Endothelial cell of umbilical vein (primary cell): ENCODE measurements at regions not wholly inside any gene's neighbourhood (a gene's known extent, or its start where the extent isn't known, plus 50 kb on each side); places are given as distances from the start of the nearest gene placed in this dataset.

ENCODE experiments used
- BruUV-seq: library from RNA; stranded (reverse); fragments of 400-500 nt; replicated peaks from 2 replicates; lab custom pipeline; 2021; lab: Mats Ljungman, UMichigan
- CTCF ChIA-PET: fragments of 300-600, 350-600 bp; sonication (Branson Sonifier 250); formaldehyde crosslinking; loops from one replicate; lab custom pipeline; 2021; ENCODE audit warnings: antibody characterized with exemption, inconsistent platforms; lab: Charles Lee
- POLR2A ChIA-PET: fragments of 300-600, 350-600 bp; sonication (Branson Sonifier 250); formaldehyde crosslinking; loops from one replicate; lab custom pipeline; 2021; ENCODE audit warnings: antibody characterized with exemption, inconsistent platforms; lab: Charles Lee
- DNase-seq: peaks from one replicate; pipeline ENCODE4 v3.0.0-alpha.2; 2011; ENCODE audit warnings: low read depth, low spot score
- FAIRE-seq: peaks from 2 replicates; lab custom pipeline; 2011; peaks lifted over from hg19 to GRCh38; lab: Jason Lieb, UNC
- H2AFZ ChIP-seq: 2 replicates; pipeline ENCODE4 v1.6.0; 2012; ENCODE audit warnings: low read depth, low read length, control low read depth, inconsistent platforms
- H3K27ac ChIP-seq: 2 replicates; pipeline ENCODE4 v1.5.1; 2011; ENCODE audit warnings: low read depth, mild to moderate bottlenecking, control low read depth, low read length, moderate library complexity; ENCODE audit not compliant: insufficient read depth
- H3K27me3 ChIP-seq, 2 experiments: 2 replicates each; pipeline versions ENCODE4 v1.6.0 to v1.6.1; 2011; ENCODE audit warnings: low read length in 2 of 2, mixed read lengths in 1 of 2; ENCODE audit not compliant: control insufficient read depth in 2 of 2, insufficient read depth in 2 of 2
- H3K36me3 ChIP-seq, 2 experiments: 2 replicates in 1 of 2; 3 replicates in 1 of 2; pipeline ENCODE4 v1.5.1; 2011; ENCODE audit warnings: low read length in 2 of 2, mild to moderate bottlenecking in 1 of 2, moderate library complexity in 1 of 2; ENCODE audit not compliant: control insufficient read depth in 2 of 2, insufficient read depth in 2 of 2; ENCODE audit errors: extremely low read depth in 1 of 2
- H3K4me1 ChIP-seq: 3 replicates; pipeline ENCODE4 v1.5.1; 2011; ENCODE audit warnings: mild to moderate bottlenecking, low read length; ENCODE audit not compliant: control insufficient read depth, insufficient read depth; ENCODE audit errors: extremely low read depth
- H3K4me2 ChIP-seq: 2 replicates; pipeline ENCODE4 v1.6.1; 2011; ENCODE audit warnings: low read length, control low read depth, mixed read lengths; ENCODE audit not compliant: insufficient read depth
- H3K4me3 ChIP-seq, 3 experiments: fragments of 200-600 bp in 1 of 3; sonication (generic), shearing (Covaris generic) in 1 of 3; replicated peaks in 1 of 3; 2 replicates each; pipeline ENCODE4 v1.5.1; 2011 to 2016; ENCODE audit warnings: control low read depth in 3 of 3, low read length in 3 of 3, mild to moderate bottlenecking in 2 of 3, inconsistent platforms in 1 of 3, low read depth in 1 of 3, moderate library complexity in 1 of 3; ENCODE audit not compliant: insufficient read depth in 1 of 3
- H3K79me2 ChIP-seq: 2 replicates; pipeline ENCODE4 v1.6.0; 2012; ENCODE audit warnings: low read length, inconsistent platforms; ENCODE audit not compliant: control insufficient read depth, insufficient read depth
- H3K9ac ChIP-seq: replicated peaks from 2 replicates; pipeline ENCODE3; 2011; ENCODE audit warnings: low read length, control low read depth; ENCODE audit not compliant: insufficient read depth; ENCODE audit errors: extremely low read depth
- H3K9me1 ChIP-seq: replicated peaks from 3 replicates; pipeline ENCODE4 v1.6.0; 2011; ENCODE audit warnings: mild to moderate bottlenecking, low read length; ENCODE audit not compliant: control insufficient read depth, insufficient read depth; ENCODE audit errors: extremely low read depth
- H3K9me3 ChIP-seq: replicated peaks from 2 replicates; pipeline ENCODE4 v1.5.1; 2012; ENCODE audit warnings: low read length, inconsistent platforms; ENCODE audit not compliant: control insufficient read depth, insufficient read depth
- H4K20me1 ChIP-seq: replicated peaks from 2 replicates; pipeline ENCODE3; 2011; ENCODE audit warnings: mild to moderate bottlenecking, low read length; ENCODE audit not compliant: control insufficient read depth, insufficient read depth; ENCODE audit errors: extremely low read depth
- CTCF ChIP-seq, 2 donors: IDR thresholded peaks; 1 replicate in 1 of 2; 2 replicates in 1 of 2; pipeline ENCODE4 v1.5.1; 2011; ENCODE audit warnings: low read length in 2 of 2, mild to moderate bottlenecking in 2 of 2, moderate library complexity in 2 of 2, control low read depth in 1 of 2, inconsistent platforms in 1 of 2, low read depth in 1 of 2; ENCODE audit not compliant: insufficient read depth in 1 of 2; ENCODE audit errors: extremely low read depth in 1 of 2
- FOS ChIP-seq: IDR thresholded peaks from 2 replicates; pipeline ENCODE4 v1.6.1; 2011; ENCODE audit warnings: mild to moderate bottlenecking, low read length, moderate library complexity, borderline replicate concordance; ENCODE audit not compliant: insufficient read depth
- GATA2 ChIP-seq: IDR thresholded peaks from 2 replicates; pipeline ENCODE4 v1.7.0; 2011; ENCODE audit warnings: low read depth, mild to moderate bottlenecking, moderate library complexity, mixed read lengths, low read length; ENCODE audit not compliant: insufficient read length, insufficient read depth
- JUN ChIP-seq: IDR thresholded peaks from 2 replicates; pipeline ENCODE4 v1.6.1; 2011; ENCODE audit warnings: borderline replicate concordance, low read depth; ENCODE audit not compliant: insufficient read length, insufficient read depth
- MAX ChIP-seq: IDR thresholded peaks from 2 replicates; pipeline ENCODE4 v1.6.1; 2011; ENCODE audit not compliant: insufficient read depth, insufficient read length
- MYC ChIP-seq: IDR thresholded peaks from one replicate; pipeline ENCODE4 v1.6.1; 2011; ENCODE audit warnings: mild to moderate bottlenecking, low read depth, low read length
- POLR2A ChIP-seq: IDR thresholded peaks from 2 replicates; pipeline ENCODE4 v1.6.1; 2012; ENCODE audit warnings: low read depth, mild to moderate bottlenecking, control low read depth, low read length
- POLR2AphosphoS5 ChIP-seq: IDR thresholded peaks from 2 replicates; pipeline ENCODE4 v1.6.1; 2012; ENCODE audit warnings: low read depth, mild to moderate bottlenecking, control low read depth, low read length, moderate library complexity; ENCODE audit not compliant: insufficient read depth
- dilution Hi-C: fragments of 300-500 bp; cut with MboI; formaldehyde crosslinking; loops from one replicate; pipeline ENCODE4 v1.15.0; 2019; ENCODE audit warnings: low sequenced_read_pairs; ENCODE audit not compliant: extremely low pct_ligation_motif_present
- intact Hi-C: fragments of 100-400 bp; cut with micrococcal nuclease; formaldehyde crosslinking; loops from one replicate; pipeline ENCODE4 v1.10.0; 2022

DNA sequence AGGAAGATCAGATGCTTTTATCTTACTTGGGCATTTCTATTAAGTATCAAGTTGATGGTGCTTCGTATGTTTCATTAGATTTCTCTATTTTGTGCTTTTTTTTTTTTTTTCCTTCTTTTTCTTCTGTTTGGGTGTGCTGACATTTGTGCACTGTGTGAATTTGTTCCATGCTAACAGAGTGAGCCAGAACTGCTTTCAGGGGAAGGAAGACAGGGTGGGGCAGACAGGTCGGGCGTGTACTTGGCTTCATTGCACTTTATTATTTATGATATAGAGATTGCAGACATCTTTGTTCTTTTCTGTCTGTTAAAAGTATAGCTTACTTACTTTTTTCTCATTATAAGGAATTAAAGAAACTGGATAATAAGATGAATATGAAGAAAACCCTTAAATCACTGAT lies 112.2 kb downstream of the FGF18 start:
- no peak overlapping the region for H3K4me2 ChIP-seq
- intact Hi-C loops: no loop called here
- no peaks in the 10 kb centered on the region for H3K9me3 ChIP-seq
- H3K27me3 ChIP-seq: peaks cover 4 to 6% of the 10 kb centered on the region in 2 experiments
- POLR2A ChIA-PET: no interaction called here
- H3K27ac ChIP-seq: no peak overlapping the region
- H3K9ac ChIP-seq: no peak overlapping the region
- H4K20me1 ChIP-seq: no peaks in the 10 kb centered on the region
- BruUV-seq: no TSS peak
- DNase-seq: no peak
- no peaks in the 10 kb centered on the region for H3K4me1 ChIP-seq
- CTCF ChIA-PET: interaction anchor here (1.9 kb wide), 1 partner anchor 48 kb away, joined by 4 read pairs; no protein-coding TSS in a partner anchor
- H2AFZ ChIP-seq: no peak overlapping the region
- no peaks in the 10 kb centered on the region for H3K9me1 ChIP-seq
- H3K4me3 ChIP-seq: no peak overlapping the region
- dilution Hi-C loops: no loop called here
- TF ChIP-seq POLR2A (no peak), MAX (no peak), MYC (no peak), POLR2AphosphoS5 (no peak), GATA2 (no peak), CTCF (IDR thresholded peaks at IDR 0.05; ENCODE audit: extremely low read depth in 1 of 2, insufficient read depth in 1 of 2, low read depth in 1 of 2, low read length in 2 of 2) (no peak), FOS (no peak), JUN (no peak)
- no peak for FAIRE-seq
- H3K36me3 ChIP-seq: no peaks in the 10 kb centered on the region
- no peaks in the 10 kb centered on the region for H3K79me2 ChIP-seq
